ENCODE measurements at regions not wholly inside any gene's neighbourhood (a gene's known extent, or its start where the extent isn't known, plus 50 kb on each side); places are given as distances from the start of the nearest gene placed in this dataset.
A peak's percentile ranks its signal among the peaks of the same experiment; 100 is the strongest.
"Not testable (repeated sequence)": the region's sequence is repeated elsewhere in the genome, so short reads cannot be mapped to it uniquely, and the experiment has no call there.

GRCh38 chr6:168934660-168935627 is 318.7 kb downstream of the THBS2 start:
- Mint-ChIP-seq H3K4me3 (no peak overlapping the region), H3K36me3 (ENCODE audit: low read depth) (no peaks in the 10 kb centered on the region), H3K27ac (no peak overlapping the region), H3K9me3 (peaks cover 28% of the 10 kb centered on the region), H3K4me1 (no peaks in the 10 kb centered on the region), H3K27me3 (ENCODE audit: insufficient read depth) (no peaks in the 10 kb centered on the region)
- no peak for TF ChIP-seq CTCF (conservative IDR thresholded peaks at IDR 0.05)
- peaks cover 13% of the 10 kb centered on the region for H3K9me3 ChIP-seq (ENCODE audit: control insufficient read depth, low read length)
- 81 to 85% methylated on average over 21 to 25 of the region's 25 CpGs for WGBS, 2 experiments (ENCODE audit: insufficient coverage in 1 of 2, insufficient read length in 1 of 2)
- H3K4me1 ChIP-seq (ENCODE audit: control insufficient read depth, insufficient read depth, low read length), result no peaks in the 10 kb centered on the region
- no peak overlapping the region for H3K4me3 ChIP-seq (ENCODE audit: low read length)
- peak; percentile 7 for DNase-seq
- no peaks in the 10 kb centered on the region for H3K36me3 ChIP-seq (ENCODE audit: control insufficient read depth, insufficient read depth, low read length)
- H3K27me3 ChIP-seq (ENCODE audit: control insufficient read depth, insufficient read depth, low read length, poor library complexity, severe bottlenecking), result no peaks in the 10 kb centered on the region
- H3K27ac ChIP-seq (ENCODE audit: low read depth, low read length), result no peak overlapping the region
- H3K9ac ChIP-seq (ENCODE audit: extremely low read depth, low read length, poor library complexity, severe bottlenecking), result no peak overlapping the region

GRCh38 chr6:168932171-168932570 is 321.5 kb downstream of the THBS2 start:
- not testable (repeated sequence) for H3K27ac Mint-ChIP-seq; H3K27me3 ChIP-seq (ENCODE audit: control insufficient read depth, insufficient read depth, low read length, poor library complexity, severe bottlenecking); H3K27me3 Mint-ChIP-seq (ENCODE audit: insufficient read depth); DNase-seq; H3K4me3 Mint-ChIP-seq; H3K4me1 ChIP-seq (ENCODE audit: control insufficient read depth, insufficient read depth, low read length); H3K36me3 ChIP-seq (ENCODE audit: control insufficient read depth, insufficient read depth, low read length); H3K27ac ChIP-seq (ENCODE audit: low read depth, low read length); H3K9ac ChIP-seq (ENCODE audit: extremely low read depth, low read length, poor library complexity, severe bottlenecking); H3K36me3 Mint-ChIP-seq (ENCODE audit: low read depth); H3K4me3 ChIP-seq (ENCODE audit: low read length); H3K4me1 Mint-ChIP-seq
- peaks cover 13% of the 10 kb centered on the region for H3K9me3 ChIP-seq (ENCODE audit: control insufficient read depth, low read length)
- WGBS, 2 experiments (ENCODE audit: insufficient coverage in 1 of 2, insufficient read length in 1 of 2), result 88% methylated on average over 10 to 14 of the region's 16 CpGs
- H3K9me3 Mint-ChIP-seq, result peaks cover 41% of the 10 kb centered on the region

DNA sequence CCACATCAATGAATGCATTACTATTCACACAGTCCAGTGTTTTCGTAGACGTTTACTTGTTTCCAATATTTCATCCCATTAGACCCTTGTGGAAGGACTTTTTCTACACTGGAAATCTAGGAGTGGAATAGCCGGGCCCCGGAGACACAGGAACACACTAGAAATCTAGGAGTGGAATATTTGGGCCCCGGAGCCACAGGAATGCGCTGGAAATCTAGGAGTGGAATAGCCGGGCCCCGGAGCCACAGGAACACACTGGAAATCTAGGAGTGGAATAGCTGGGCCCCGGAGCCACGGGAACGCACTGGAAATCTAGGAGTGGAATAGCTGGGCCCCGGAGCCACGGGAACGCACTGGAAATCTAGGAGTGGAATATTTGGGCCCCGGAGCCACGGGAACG is 322.6 kb downstream of the THBS2 start:
- peaks cover 41% of the 10 kb centered on the region for H3K9me3 Mint-ChIP-seq
- not testable (repeated sequence) for H3K4me3 Mint-ChIP-seq; DNase-seq; H3K36me3 ChIP-seq (ENCODE audit: control insufficient read depth, insufficient read depth, low read length); H3K9ac ChIP-seq (ENCODE audit: extremely low read depth, low read length, poor library complexity, severe bottlenecking); H3K36me3 Mint-ChIP-seq (ENCODE audit: low read depth); H3K27ac ChIP-seq (ENCODE audit: low read depth, low read length); H3K4me1 ChIP-seq (ENCODE audit: control insufficient read depth, insufficient read depth, low read length); H3K27ac Mint-ChIP-seq; H3K4me1 Mint-ChIP-seq; H3K27me3 Mint-ChIP-seq (ENCODE audit: insufficient read depth); H3K4me3 ChIP-seq (ENCODE audit: low read length); H3K27me3 ChIP-seq (ENCODE audit: control insufficient read depth, insufficient read depth, low read length, poor library complexity, severe bottlenecking)
- peaks cover 13% of the 10 kb centered on the region for H3K9me3 ChIP-seq (ENCODE audit: control insufficient read depth, low read length)
- 71 to 82% methylated on average over 5 to 11 of the region's 17 CpGs for WGBS, 2 experiments (ENCODE audit: insufficient coverage in 1 of 2, insufficient read length in 1 of 2)

DNA sequence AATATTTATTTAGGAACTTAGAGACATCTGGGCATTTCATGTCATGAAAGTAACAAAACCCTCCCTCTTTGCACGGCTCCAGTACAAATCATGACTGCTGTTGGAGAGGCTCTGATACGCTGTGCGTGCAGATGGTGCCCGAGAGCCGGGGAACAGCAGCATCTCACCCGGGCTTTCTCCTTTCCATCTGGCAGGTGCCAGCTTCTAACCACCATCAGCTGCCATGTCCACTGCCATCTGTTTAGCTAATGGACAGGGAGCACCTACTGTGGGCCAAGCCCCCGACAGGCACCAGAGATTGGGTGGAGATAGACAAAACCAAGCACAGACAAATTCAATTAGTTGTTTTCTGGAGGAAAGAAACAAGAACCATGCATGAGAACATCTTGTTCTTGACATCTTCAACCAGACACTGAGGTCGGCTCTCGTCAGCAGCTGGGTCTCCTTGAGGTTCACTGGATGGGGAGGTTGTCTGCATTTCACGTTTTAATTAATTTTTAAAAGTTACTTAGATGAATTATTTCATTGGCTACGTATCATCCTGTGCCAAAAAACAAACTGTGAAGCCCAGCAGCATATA is 323.7 kb downstream of the THBS2 start:
- Histone ChIP-seq H3K36me3 (ENCODE audit: control insufficient read depth, insufficient read depth, low read length) (no peaks in the 10 kb centered on the region), H3K27me3 (ENCODE audit: control insufficient read depth, insufficient read depth, low read length, poor library complexity, severe bottlenecking) (no peaks in the 10 kb centered on the region), H3K27ac (ENCODE audit: low read depth, low read length) (no peak overlapping the region), H3K4me1 (ENCODE audit: control insufficient read depth, insufficient read depth, low read length) (no peaks in the 10 kb centered on the region), H3K9ac (ENCODE audit: extremely low read depth, low read length, poor library complexity, severe bottlenecking) (no peak overlapping the region), H3K9me3 (ENCODE audit: control insufficient read depth, low read length) (peaks cover 13% of the 10 kb centered on the region), H3K4me3 (ENCODE audit: low read length) (no peak overlapping the region)
- TF ChIP-seq CTCF (conservative IDR thresholded peaks at IDR 0.05), result no peak
- no peaks in the 10 kb centered on the region for H3K36me3 Mint-ChIP-seq (ENCODE audit: low read depth)
- H3K9me3 Mint-ChIP-seq, result peaks cover 49% of the 10 kb centered on the region
- H3K27me3 Mint-ChIP-seq (ENCODE audit: insufficient read depth), result no peaks in the 10 kb centered on the region
- no peak overlapping the region for H3K27ac Mint-ChIP-seq
- no peak overlapping the region for H3K4me3 Mint-ChIP-seq
- H3K4me1 Mint-ChIP-seq, result no peaks in the 10 kb centered on the region
- 92 to 94% methylated on average over 7 to 11 of the region's 11 CpGs for WGBS, 2 experiments (ENCODE audit: insufficient coverage in 1 of 2, insufficient read length in 1 of 2)
- no peak for DNase-seq

All from endodermal cell (in vitro differentiated cells).